ENCODE measurements at regions not wholly inside any gene's neighbourhood (a gene's known extent, or its start where the extent isn't known, plus 50 kb on each side); places are given as distances from the start of the nearest gene placed in this dataset.
A peak's percentile ranks its signal among the peaks of the same experiment; 100 is the strongest.
"Not testable (repeated sequence)": the region's sequence is repeated elsewhere in the genome, so short reads cannot be mapped to it uniquely, and the experiment has no call there.

- DNase-seq (ENCODE audit: low spot score): no peak
Measured at GRCh38 chr7:13715534-13715933, 273.9 kb downstream of the ETV1 start.

- no peak for DNase-seq (ENCODE audit: low spot score)
Measured at GRCh38 chr7:13717031-13717430, 272.4 kb downstream of the ETV1 start.

- DNase-seq (ENCODE audit: low spot score): no peak
Measured at GRCh38 chr7:13724191-13724976, 265.1 kb downstream of the ETV1 start.

GRCh38 chr7:13724977-13725566, 264.4 kb downstream of the ETV1 start:
- DNase-seq (ENCODE audit: low spot score): no peak

- DNase-seq (ENCODE audit: low spot score): no peak
Measured at GRCh38 chr7:13725591-13725990, 263.9 kb downstream of the ETV1 start.

DNA sequence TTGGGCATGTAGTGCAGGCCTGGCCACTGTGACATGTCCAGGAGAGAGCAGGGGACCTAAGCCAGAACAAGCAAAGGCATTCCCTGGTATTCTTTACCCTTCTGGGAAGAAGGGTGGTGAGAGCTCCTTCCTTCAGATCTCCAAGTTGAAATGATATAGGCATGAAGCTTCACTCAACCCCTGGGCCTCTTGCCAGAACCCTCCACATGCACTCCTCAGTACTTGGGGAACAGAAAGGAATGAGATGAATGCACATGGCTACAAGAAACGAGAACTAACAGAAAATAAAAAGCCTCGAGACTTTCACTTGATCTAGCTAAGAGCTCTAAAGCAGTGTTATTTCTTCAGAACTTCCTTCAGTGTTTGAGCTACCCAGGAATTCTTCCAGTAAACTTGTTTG, 262.2 kb downstream of the ETV1 start:
- DNase-seq (ENCODE audit: low spot score): no peak

DNA sequence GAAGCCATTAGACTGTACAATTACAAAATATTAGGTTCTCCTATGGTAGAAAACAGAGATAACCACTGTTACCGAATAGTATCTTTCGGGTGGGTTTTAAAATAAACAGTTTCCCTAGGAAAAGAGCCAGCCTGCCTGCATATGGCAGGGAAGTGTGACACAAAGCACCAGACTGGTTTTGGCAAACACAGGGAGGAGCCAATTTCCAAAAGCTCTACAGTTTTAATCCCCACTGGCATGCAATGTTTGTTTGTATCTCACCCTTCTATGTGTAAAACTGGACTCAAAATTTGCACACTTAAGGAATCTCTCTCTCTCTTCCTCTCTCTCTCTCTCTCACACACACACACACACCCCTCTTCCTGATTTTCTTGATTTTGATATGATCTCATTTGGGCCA, 261.7 kb downstream of the ETV1 start:
- DNase-seq (ENCODE audit: low spot score): no peak

DNA sequence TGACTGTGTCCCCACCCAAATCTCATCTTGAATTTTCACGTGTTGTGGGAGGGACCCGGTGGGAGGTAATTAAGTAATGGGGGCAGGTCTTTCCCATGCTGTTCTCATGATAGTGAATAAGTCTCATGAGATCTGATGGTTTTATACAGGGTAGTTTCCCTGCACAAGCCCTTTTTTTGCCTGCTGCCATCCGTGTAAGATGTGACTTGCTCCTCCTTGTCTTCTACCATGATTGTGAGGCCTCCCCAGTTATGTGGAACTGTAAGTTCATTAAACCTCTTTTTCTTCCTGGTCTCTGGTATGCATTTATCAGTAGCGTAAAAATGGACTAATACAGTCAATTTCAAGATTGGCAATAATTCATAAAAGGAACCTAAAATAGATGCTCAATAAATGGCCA, 261.0 kb downstream of the ETV1 start:
- not testable (repeated sequence) for DNase-seq (ENCODE audit: low spot score)

GRCh38 chr7:13731643-13732042, 257.8 kb downstream of the ETV1 start:
- no peak for DNase-seq (ENCODE audit: low spot score)

DNA sequence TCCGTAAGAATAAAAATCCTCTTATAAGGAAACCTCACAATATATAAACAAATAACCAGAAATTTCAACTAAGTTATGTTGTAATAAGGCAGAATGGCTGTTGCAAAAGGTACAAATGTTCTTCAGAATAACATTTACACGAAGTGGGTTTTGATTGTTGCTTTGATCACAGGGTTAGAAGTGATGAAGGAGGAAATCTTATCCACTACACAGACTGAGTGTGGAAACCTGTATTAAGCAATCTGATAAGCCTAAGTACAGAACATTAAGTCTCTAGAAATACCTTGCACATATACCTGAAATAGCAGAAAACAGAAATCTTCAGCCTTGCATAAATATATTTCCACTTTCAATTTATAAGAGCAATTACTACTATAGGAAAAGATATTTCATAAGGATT, 251.9 kb downstream of the ETV1 start:
- DNase-seq (ENCODE audit: low spot score): no peak

DNA sequence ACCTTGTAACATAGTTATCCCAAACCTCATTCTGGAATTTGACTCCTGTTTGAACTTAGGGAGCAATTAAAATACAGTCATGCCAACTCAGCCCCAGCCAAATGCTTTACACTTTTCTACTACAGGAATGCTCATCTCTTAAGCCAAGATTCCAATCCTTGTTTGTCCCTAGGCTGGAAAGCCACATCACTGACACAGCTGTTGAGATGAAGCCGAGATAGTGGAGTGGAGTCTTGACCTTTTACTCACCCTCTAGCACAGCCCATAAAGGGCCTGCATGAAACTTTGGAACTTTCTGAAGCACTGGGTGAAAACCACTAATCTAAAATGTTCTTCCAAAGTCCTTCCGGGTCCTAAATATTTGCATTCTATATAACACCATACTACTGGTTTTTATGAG, 247.3 kb downstream of the ETV1 start:
- DNase-seq (ENCODE audit: low spot score): no peak

- DNase-seq (ENCODE audit: low spot score): peak; percentile 35
Measured at GRCh38 chr7:13742811-13743210, 246.7 kb downstream of the ETV1 start.

DNA sequence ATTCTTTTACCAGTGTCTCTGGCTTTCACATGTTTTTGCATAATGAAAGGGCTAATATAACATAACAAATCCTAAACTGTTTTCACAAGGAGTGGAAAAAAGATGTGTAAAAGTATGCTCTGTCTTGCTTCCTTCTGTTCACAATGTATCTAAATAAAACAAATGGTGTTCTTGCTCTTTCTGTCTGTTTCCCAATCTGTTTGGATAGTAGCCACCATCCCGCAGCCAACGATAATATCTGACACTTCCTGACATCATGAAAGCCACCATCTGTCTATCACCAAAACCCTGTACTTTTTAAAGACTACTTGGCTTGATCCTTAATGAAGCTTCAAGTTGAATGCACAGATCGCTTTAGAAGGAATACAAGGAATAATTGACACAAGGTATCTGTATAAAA, 246.2 kb downstream of the ETV1 start:
- no peak for DNase-seq (ENCODE audit: low spot score)

GRCh38 chr7:13745530-13745929, 243.9 kb downstream of the ETV1 start:
- DNase-seq (ENCODE audit: low spot score): no peak

GRCh38 chr7:13748998-13749397, 240.5 kb downstream of the ETV1 start:
- DNase-seq (ENCODE audit: low spot score): no peak

- no peak for DNase-seq (ENCODE audit: low spot score)
Measured at GRCh38 chr7:13749636-13750035, 239.8 kb downstream of the ETV1 start.

DNA sequence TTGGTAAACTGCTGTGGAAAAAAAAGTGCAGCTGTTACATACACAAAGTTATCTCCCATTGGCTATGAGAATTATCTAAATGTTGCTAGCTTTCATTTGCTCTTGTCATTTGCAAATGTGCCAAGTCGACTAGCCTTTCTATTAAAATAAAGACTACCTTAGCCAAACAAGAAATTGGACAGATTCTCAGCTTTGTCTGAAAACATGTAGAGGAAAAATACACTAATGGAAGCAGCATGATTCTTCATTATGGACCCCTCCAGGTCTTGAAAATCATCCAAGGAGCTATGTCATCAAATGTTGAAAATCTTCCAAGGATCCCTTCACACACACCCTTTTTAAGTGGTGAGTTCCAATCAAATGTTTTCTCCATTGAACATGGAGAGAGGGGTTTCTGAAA, 237.7 kb downstream of the ETV1 start:
- DNase-seq (ENCODE audit: low spot score): no peak

DNA sequence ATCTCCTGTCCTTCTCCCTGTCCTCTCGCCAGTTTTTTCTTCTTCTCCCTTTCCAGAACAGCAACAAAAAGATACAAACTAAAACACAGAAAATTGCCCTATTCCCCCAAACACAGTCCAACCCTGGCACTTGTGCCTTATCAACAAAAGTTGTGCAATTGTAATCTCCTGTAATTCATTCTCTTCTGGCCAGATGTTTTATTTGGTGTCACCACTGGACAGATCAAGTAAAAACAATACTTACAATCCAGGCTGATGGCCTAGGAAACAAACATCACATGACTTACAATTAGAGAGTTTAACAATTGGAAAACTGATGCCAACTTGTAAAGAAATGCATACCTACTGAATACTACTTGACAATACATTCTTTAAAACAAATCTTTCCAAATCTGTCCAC, 231.6 kb downstream of the ETV1 start:
- no peak for DNase-seq (ENCODE audit: low spot score)

DNA sequence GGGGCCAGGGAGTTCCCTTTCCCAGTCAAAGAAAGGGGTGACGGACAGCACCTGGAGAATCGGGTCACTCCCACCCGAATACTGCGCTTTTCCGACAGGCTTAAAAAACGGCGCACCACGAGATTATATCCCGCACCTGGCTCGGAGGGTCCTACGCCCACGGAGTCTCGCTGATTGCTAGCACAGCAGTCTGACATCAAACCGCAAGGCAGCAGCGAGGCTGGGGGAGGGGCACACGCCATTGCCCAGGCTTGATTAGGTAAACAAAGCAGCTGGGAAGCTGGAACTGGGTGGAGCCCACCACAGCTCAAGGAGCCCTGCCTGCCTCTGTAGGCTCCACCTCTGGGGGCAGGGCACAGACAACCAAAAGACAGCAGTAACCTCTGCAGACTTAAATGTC, 223.6 kb downstream of the ETV1 start:
- DNase-seq (ENCODE audit: low spot score): not testable (repeated sequence)

DNA sequence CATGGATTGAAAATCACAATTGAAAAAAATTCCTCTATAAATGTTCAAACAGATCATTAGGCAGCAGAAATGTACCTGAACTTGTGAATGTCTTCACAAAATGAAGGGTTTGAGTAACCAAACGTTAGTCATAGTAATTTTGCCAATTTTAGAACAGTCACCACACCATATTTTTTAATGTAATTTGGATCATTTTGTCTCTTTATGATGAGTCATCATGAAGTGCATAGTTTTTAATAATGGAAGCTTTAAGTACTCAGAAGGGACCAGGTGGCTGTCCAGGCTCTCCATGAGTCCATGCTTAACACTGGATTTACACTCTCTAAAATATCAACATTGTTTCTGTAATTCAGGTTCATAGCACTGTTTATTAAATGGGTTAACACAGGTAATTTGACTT, 219.2 kb downstream of the ETV1 start:
- no peak for DNase-seq (ENCODE audit: low spot score)

- DNase-seq (ENCODE audit: low spot score): no peak
Measured at GRCh38 chr7:13774976-13775375, 214.5 kb downstream of the ETV1 start.

DNA sequence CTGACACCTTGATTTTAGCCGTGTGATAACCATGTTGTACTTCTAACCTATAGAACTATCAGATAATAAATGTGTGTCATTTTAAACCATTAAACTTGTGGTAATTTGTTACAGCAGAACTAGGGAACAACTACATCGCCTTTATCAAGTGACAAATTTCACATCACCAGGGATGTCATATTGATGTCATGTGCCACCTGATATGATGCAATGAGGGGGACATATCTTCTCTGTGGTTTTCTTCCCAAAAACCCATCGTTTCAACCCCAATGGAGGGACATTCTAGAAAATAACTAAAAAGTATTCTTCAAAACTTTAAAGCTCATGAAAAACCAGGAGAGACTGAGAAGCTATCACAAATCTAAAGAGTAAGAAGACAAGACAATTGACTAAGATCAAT, 212.2 kb downstream of the ETV1 start:
- DNase-seq (ENCODE audit: low spot score): no peak

DNA sequence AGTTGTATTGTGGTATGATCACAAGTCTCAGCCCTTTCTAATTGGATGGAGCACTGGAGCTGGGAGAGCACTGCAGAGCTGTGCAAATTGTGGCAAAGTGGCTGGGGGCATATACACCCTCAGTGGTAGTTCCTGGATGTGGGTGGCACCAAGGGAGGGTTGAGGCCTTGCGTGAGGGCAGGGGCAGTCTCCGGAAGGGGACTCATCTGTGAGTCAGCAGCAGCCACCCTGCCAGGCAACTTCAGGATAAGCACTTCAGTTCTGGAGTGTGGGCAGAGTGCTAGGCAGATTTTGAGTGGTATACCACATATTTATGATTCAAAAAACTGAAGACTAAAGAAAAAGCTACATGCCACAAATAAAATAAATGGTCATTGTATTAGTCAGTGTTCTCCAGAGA, 210.5 kb downstream of the ETV1 start:
- DNase-seq (ENCODE audit: low spot score): no peak

DNA sequence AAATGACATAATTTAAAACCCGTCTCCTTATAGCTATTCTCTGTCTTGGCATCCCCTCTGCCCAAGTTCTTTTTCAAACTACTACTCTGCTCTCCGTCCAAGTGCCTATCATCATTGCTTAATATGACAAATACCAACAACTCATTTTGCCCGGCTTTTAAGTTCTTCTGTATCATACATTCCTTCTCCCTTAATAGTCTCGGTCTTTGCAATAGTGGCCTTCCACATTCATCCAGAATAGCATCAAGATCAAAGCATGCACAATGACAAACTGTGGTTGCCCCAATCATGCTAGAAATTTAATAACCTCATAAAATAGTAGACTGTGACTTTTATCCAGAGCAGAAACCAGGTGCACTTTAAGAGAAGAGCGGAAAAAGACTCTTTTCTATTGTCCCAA, 198.9 kb downstream of the ETV1 start:
- no peak for DNase-seq (ENCODE audit: low spot score)
